Adrenal gland (tissue), 9 donors: ENCODE measurements at regions not wholly inside any gene's neighbourhood (a gene's known extent, or its start where the extent isn't known, plus 50 kb on each side); places are given as distances from the start of the nearest gene placed in this dataset.
"Not testable (repeated sequence)": the region's sequence is repeated elsewhere in the genome, so short reads cannot be mapped to it uniquely, and the experiment has no call there.

Experiments used
- DNase-seq, 7 donors: peaks; one replicate each; pipeline ENCODE4 v3.0.0-alpha.2; 2019 to 2020
- H3K27ac ChIP-seq, 5 donors: fragments of 200-600 bp; sonication (generic) in 4 of 5; 1 replicate in 3 of 5; 2 replicates in 2 of 5; pipeline versions ENCODE4 v1.5.1 to v1.8.0; 2016 to 2020; ENCODE audit warnings: mild to moderate bottlenecking in 1 of 5
- H3K27me3 ChIP-seq: fragments of 200-600 bp; 2 replicates; pipeline ENCODE4 v1.8.0; 2021
- H3K36me3 ChIP-seq, 2 donors: fragments of 200-600 bp; replicated peaks in 1 of 2; 1 replicate in 1 of 2; 2 replicates in 1 of 2; pipeline versions ENCODE4 v1.5.1 to v1.8.0; 2018 to 2022
- H3K4me1 ChIP-seq, 2 donors: fragments of 200-600 bp; replicated peaks in 1 of 2; 1 replicate in 1 of 2; 2 replicates in 1 of 2; pipeline versions ENCODE4 v1.5.1 to v1.8.0; 2018 to 2021
- H3K4me3 ChIP-seq, 4 donors: fragments of 200-600 bp; sonication (generic) in 3 of 4; one replicate each; pipeline ENCODE4 v1.5.1; 2016 to 2018
- H3K9me3 ChIP-seq, 3 donors: fragments of 200-600 bp; sonication (generic) in 1 of 3; replicated peaks in 1 of 3; 1 replicate in 2 of 3; 2 replicates in 1 of 3; pipeline versions ENCODE4 v1.5.1 to v1.8.0; 2016 to 2021
- CTCF ChIP-seq, 6 experiments: fragments of 450-650 bp in 4 of 6; fragments of 200-600 bp in 2 of 6; sonication (generic) in 1 of 6; IDR thresholded peaks; 1 replicate in 5 of 6; 2 replicates in 1 of 6; pipeline versions ENCODE4 v1.5.1 to v1.8.0; 2016 to 2021; ENCODE audit warnings: antibody characterized with exemption in 6 of 6, mild to moderate bottlenecking in 2 of 6, moderate library complexity in 1 of 6
- POLR2A ChIP-seq, 2 donors: fragments of 450-650 bp; IDR thresholded peaks; one replicate each; pipeline ENCODE4 v1.6.1; 2017; ENCODE audit warnings: antibody characterized with exemption in 2 of 2, mild to moderate bottlenecking in 2 of 2, moderate library complexity in 1 of 2
- WGBS, 4 donors: extraction: QIAGEN DNeasy Blood & Tissue Kit in 2 of 4; methylation state at CpG; one replicate each; pipeline versions ENCODE4 v1.1.5 to v1.1.7; 2013 to 2017; 5-methylcytosine and 5-hydroxymethylcytosine counted together
- intact Hi-C, 2 donors: fragments of 100-400 bp; cut with DNase I; formaldehyde crosslinking; loops; one replicate each; pipeline versions ENCODE4 v1.14.1 to v1.15.0; 2022 to 2023
- donor health status: healthy with polysubstance abuse.
- donor health status: Bipolar disorder and iron deficiency.
- donor health status: DM: yes; HTN: yes; CAD: no.
- donor health status: DM: no; HTN: no; CAD: no.
- donor health status: DM: no; HTN: no; CAD: no.

GRCh38 chr10:59433720-59434428, 71.5 kb upstream of the FAM13C start:
- Histone ChIP-seq H3K4me1 (peaks cover 3 to 32% of the 10 kb centered on the region in 2 donors), H3K9me3 (no peaks in the 10 kb centered on the region), H3K4me3 (no peak overlapping the region), H3K27me3 (no peaks in the 10 kb centered on the region), H3K27ac (no peak overlapping the region), H3K36me3 (no peaks in the 10 kb centered on the region)
- no peak for DNase-seq
- intact Hi-C loops: no loop called here
- TF ChIP-seq CTCF (IDR thresholded peaks at IDR 0.05) (no peak), POLR2A (IDR thresholded peaks at IDR 0.05) (no peak)
- WGBS, 4 donors: 75 to 79% (median 77%) methylated on average over 2 of the region's 2 CpGs

GRCh38 chr10:59432207-59432900, 70.0 kb upstream of the FAM13C start:
- intact Hi-C loops: no loop called here
- no peaks in the 10 kb centered on the region for H3K36me3 ChIP-seq
- no peak overlapping the region for H3K4me3 ChIP-seq
- no peaks in the 10 kb centered on the region for H3K9me3 ChIP-seq
- no peaks in the 10 kb centered on the region for H3K27me3 ChIP-seq
- no peak for DNase-seq
- no peak overlapping the region for H3K27ac ChIP-seq
- H3K4me1 ChIP-seq: peaks cover 3 to 32% of the 10 kb centered on the region in 2 donors
- WGBS, 4 donors: 70 to 80% (median 76%) methylated on average over 3 of the region's 3 CpGs
- TF ChIP-seq CTCF (IDR thresholded peaks at IDR 0.05) (no peak), POLR2A (IDR thresholded peaks at IDR 0.05) (no peak)

- H3K9me3 ChIP-seq, intact Hi-C loops, H3K27ac ChIP-seq, DNase-seq, H3K27me3 ChIP-seq, H3K4me3 ChIP-seq, H3K4me1 ChIP-seq, H3K36me3 ChIP-seq: not testable (repeated sequence)
- 22 to 68% (median 57%) methylated on average over 1 to 5 of the region's 5 CpGs for WGBS, 4 donors
Measured at GRCh38 chr10:59413795-59414194, 51.4 kb upstream of the FAM13C start.
